ENCODE measurements at regions not wholly inside any gene's neighbourhood (a gene's known extent, or its start where the extent isn't known, plus 50 kb on each side); places are given as distances from the start of the nearest gene placed in this dataset.

- TF ChIP-seq CTCF (CRISPR knock-in tag; IDR thresholded peaks at IDR 0.05) (no peak), ZFP1 (CRISPR knock-in tag; IDR thresholded peaks at IDR 0.05) (peak; percentile 89), ARNTL (CRISPR knock-in tag; IDR thresholded peaks at IDR 0.05) (no peak), KMT2B (CRISPR knock-in tag; IDR thresholded peaks at IDR 0.05) (0 out of 2 replicates have a peak, but pooled peaks have one; percentile 33), PITX1 (CRISPR knock-in tag; IDR thresholded peaks at IDR 0.05) (peak; percentile 70; the same call in 1 of the 2 replicates), SOX6 (IDR thresholded peaks at IDR 0.05) (no peak), SOX6 (CRISPR knock-in tag; IDR thresholded peaks at IDR 0.05) (peak; percentile 78), JUND (CRISPR knock-in tag; IDR thresholded peaks at IDR 0.05) (no peak), SETDB1 (CRISPR knock-in tag; IDR thresholded peaks at IDR 0.05; ENCODE audit: borderline replicate concordance) (0 out of 2 replicates have a peak, but pooled peaks have one; percentile 20), ZNF619 (CRISPR knock-in tag; IDR thresholded peaks at IDR 0.05) (peak; percentile 30; the same call in 1 of the 2 replicates), CREB3 (CRISPR knock-in tag; IDR thresholded peaks at IDR 0.05) (no peak), HNRNPH1 (optimal IDR thresholded peaks at IDR 0.05; ENCODE audit: low read depth, low read length) (no peak), NBN (conservative IDR thresholded peaks at IDR 0.05) (0 out of 2 replicates have a peak, but pooled peaks have one; percentile 79), TARDBP (CRISPR knock-in tag; IDR thresholded peaks at IDR 0.05) (peak; percentile 83), BRCA1 (CRISPR knock-in tag; IDR thresholded peaks at IDR 0.05) (0 out of 2 replicates have a peak, but pooled peaks have one; percentile 25), ZNF710 (CRISPR knock-in tag; IDR thresholded peaks at IDR 0.05; ENCODE audit: borderline replicate concordance) (peak; percentile 84), RARG (CRISPR knock-in tag; IDR thresholded peaks at IDR 0.05; ENCODE audit: low read depth) (no peak), ZNF350 (CRISPR knock-in tag; IDR thresholded peaks at IDR 0.05; ENCODE audit: borderline replicate concordance, low read depth) (peak; percentile 83), IRF2 (CRISPR knock-in tag; IDR thresholded peaks at IDR 0.05) (peak; percentile 91), REST (IDR thresholded peaks at IDR 0.05; ENCODE audit: borderline replicate concordance in 1 of 2, low read depth in 1 of 2, low read length in 2 of 2) (peak in 1 of 2 experiments; percentile 83; a peak in 3 of 4 replicates), SSRP1 (CRISPR knock-in tag; IDR thresholded peaks at IDR 0.05) (peak; percentile 95), MYC (CRISPR knock-in tag; IDR thresholded peaks at IDR 0.05; ENCODE audit: borderline replicate concordance) (peak; percentile 48; the same call in 1 of the 2 replicates), ZFAT (CRISPR knock-in tag; conservative IDR thresholded peaks at IDR 0.05) (no peak)
Measured at GRCh38 chr6:27592481-27593199, 119.7 kb upstream of the ZNF184 start (continued).

Measured in HepG2 (cell line).